AG08396 (cell line): ENCODE measurements at regions not wholly inside any gene's neighbourhood (a gene's known extent, or its start where the extent isn't known, plus 50 kb on each side); places are given as distances from the start of the nearest gene placed in this dataset.

Source experiments
- DNase-seq: peaks from one replicate; pipeline ENCODE4 v3.0.0; 2012; ENCODE audit warnings: low spot score, mixed read lengths

- no peak for DNase-seq
These were observed 193.0 kb upstream of the ZC3H12A start for GRCh38 chr1:37281354-37281753.

- DNase-seq: no peak
These were observed 191.6 kb upstream of the ZC3H12A start for GRCh38 chr1:37282764-37283163.

GRCh38 chr1:37284053-37284452, 190.3 kb upstream of the ZC3H12A start:
- DNase-seq: no peak

- no peak for DNase-seq
These were observed 187.5 kb upstream of the ZC3H12A start for GRCh38 chr1:37286881-37287280.

GRCh38 chr1:37288900-37289299, 185.5 kb upstream of the ZC3H12A start:
- DNase-seq: no peak

GRCh38 chr1:37290718-37291117, 183.7 kb upstream of the ZC3H12A start:
- DNase-seq: no peak

GRCh38 chr1:37292789-37293188, 181.6 kb upstream of the ZC3H12A start:
- DNase-seq: no peak

- DNase-seq: no peak
These were observed 180.3 kb upstream of the ZC3H12A start for GRCh38 chr1:37294096-37294495.

- no peak for DNase-seq
These were observed 179.9 kb upstream of the ZC3H12A start for GRCh38 chr1:37294529-37294928.

- DNase-seq: no peak
These were observed 175.6 kb upstream of the ZC3H12A start for GRCh38 chr1:37298769-37299168.

GRCh38 chr1:37299216-37299615, 175.2 kb upstream of the ZC3H12A start:
- DNase-seq: no peak

GRCh38 chr1:37303884-37304574, 170.4 kb upstream of the ZC3H12A start:
- DNase-seq: no peak

- no peak for DNase-seq
These were observed 169.3 kb upstream of the ZC3H12A start for GRCh38 chr1:37305108-37305507.

GRCh38 chr1:37305841-37306240, 168.5 kb upstream of the ZC3H12A start:
- no peak for DNase-seq

GRCh38 chr1:37306461-37306860, 167.9 kb upstream of the ZC3H12A start:
- no peak for DNase-seq

- no peak for DNase-seq
These were observed 167.5 kb upstream of the ZC3H12A start for GRCh38 chr1:37306871-37307270.

- no peak for DNase-seq
These were observed 166.1 kb upstream of the ZC3H12A start for GRCh38 chr1:37308031-37308960.

GRCh38 chr1:37309574-37309973, 164.8 kb upstream of the ZC3H12A start:
- DNase-seq: no peak

GRCh38 chr1:37310064-37310463, 164.3 kb upstream of the ZC3H12A start:
- no peak for DNase-seq

- no peak for DNase-seq
These were observed 159.0 kb upstream of the ZC3H12A start for GRCh38 chr1:37315371-37315846.

- no peak for DNase-seq
These were observed 156.4 kb upstream of the ZC3H12A start for GRCh38 chr1:37317870-37318467.

GRCh38 chr1:37318490-37318889, 155.9 kb upstream of the ZC3H12A start:
- no peak for DNase-seq

- DNase-seq: no peak
These were observed 155.1 kb upstream of the ZC3H12A start for GRCh38 chr1:37319284-37319683.
